HG02610 (cell line): ENCODE measurements at regions not wholly inside any gene's neighbourhood (a gene's known extent, or its start where the extent isn't known, plus 50 kb on each side); places are given as distances from the start of the nearest gene placed in this dataset.

Experiments used
- ATAC-seq: cut with Tn5 transposase; IDR thresholded peaks from one replicate; pipeline ENCODE4 v1.9.1; 2021; ENCODE audit warnings: mild to moderate bottlenecking, moderate library complexity; ENCODE audit not compliant: unreplicated experiment

DNA sequence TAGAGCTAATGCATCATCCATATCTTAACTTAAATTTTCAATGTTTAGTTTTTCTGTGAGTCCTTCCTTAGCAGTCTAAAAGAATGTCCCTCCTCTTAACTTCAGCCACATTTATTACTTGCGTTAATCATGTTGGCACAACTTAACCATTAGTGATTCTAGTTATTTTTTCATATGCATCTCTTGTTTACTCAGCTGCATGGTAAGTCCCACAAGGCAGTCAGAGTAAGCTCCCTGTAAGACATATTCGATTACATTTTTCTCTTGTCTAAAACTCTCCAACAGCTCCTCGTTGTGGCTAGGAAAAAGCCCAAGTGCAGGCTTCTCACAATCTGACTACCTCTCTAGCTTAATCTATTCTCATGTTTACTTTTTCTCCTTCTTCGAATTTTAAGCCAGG, 2045.3 kb upstream of the PIK3C3 start:
- no peak for ATAC-seq

DNA sequence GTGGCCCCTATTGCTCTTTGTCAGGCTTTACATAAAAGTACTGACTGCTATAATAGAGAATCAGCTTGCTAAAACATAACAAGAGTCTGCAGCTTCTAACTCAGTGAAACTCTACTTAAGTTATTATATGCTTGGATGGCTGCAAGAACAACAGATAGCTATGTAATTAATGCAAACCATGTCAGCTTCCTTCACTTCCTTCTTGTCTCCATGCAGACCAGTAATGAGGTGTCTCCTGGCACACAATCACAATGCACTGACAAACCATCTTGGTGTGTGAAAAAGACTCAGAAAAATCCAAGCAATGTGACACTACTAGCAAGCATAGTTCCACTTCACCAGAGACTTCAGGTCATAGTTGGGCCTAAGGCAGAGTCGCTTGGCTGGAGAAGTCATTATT, 2068.9 kb upstream of the PIK3C3 start:
- ATAC-seq = no peak

DNA sequence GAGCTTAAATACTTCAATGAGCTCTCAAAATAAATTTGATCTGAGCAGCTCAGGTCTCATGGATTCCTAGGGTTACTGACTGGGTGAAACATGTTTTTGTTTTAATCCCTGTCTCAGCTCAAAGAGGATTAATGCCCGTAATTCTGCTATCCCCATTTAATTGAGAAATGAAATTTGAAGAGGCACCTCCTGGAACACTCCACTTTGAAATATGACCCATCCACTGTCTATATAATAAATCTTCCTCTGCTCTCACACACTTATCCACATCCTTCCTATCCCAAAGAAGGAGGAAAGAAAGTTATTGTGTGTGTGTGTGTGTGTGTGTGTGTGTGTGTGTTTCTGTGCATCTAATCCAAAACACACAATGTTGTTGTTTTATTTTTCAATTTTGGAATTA, 2082.4 kb upstream of the PIK3C3 start:
- ATAC-seq = no peak

DNA sequence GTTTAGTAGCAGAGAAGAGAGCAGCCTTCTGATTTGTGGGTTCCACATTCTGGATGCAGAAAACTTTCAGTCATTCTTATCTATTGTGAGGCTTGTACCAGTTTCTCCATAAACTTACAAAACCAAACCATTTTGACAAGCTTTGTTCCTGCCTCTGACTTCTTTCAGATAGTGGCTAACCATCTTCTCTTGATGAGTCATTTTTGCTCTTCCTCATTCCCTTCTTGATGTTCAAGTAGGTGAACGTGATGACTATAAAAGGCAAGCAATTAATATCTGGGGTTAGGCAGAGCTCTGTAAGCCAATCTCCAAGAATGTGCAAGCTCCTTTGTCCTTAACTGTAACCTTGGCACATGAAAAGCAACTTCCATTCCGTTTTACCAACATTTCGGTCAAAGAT, 2083.1 kb upstream of the PIK3C3 start:
- ATAC-seq = no peak

DNA sequence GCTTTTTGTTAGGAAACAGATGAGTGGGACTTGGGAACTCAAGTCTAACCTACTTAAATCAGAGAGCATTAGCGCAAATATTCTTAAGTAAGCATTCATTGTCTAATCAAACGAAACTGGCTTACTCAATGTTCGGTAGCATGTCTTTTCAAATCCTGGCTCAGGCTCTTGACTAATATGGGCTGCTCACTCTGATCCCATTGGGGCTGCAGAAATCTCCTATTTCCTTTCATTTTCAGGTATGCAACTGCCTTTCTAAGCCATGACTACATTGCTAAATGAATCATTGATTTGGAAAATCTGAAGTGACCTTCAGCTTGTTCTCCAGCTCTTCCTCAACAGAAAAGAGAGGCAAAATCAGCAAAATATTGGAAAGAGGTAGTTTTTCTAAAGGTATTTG, 2084.4 kb upstream of the PIK3C3 start:
- no peak for ATAC-seq

DNA sequence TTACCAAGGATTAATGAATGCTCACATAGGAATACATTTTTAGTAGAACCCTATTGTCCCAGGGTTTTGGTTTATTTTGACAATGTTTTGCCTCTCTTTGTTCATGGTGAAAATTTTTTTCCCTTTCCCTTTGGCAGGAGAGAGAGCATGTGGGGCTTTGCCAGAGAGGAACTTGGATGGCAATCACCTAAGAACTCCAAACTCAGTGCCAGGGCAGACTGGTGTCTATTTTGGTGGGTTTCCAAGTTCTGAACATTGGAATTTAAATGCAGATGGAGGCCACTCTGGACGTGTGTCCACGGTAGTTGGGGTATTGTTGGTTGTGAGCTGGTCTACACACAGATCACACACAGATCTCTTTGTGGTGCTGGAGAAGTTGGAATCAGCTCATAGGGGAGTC, 2091.1 kb upstream of the PIK3C3 start:
- ATAC-seq = no peak

DNA sequence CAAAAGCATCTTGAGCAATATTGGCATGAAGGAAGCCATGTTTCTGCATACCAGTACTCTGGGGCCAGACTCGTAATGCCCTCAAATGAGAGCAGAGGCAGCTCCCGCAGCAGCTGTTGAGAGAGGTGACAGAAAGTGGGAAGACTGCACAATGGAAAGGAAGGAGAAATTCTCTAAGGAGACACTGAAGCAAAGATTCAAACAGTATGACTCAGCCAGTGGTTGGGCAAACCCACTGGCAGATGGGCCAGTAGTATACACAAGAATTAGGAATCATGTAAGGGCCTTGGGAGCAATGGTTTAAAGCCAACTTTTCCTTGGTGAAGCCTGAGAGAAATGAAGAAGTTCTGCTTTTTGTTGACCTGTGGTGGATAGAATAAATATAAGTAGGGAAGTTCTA, 2092.7 kb upstream of the PIK3C3 start:
- ATAC-seq = no peak

DNA sequence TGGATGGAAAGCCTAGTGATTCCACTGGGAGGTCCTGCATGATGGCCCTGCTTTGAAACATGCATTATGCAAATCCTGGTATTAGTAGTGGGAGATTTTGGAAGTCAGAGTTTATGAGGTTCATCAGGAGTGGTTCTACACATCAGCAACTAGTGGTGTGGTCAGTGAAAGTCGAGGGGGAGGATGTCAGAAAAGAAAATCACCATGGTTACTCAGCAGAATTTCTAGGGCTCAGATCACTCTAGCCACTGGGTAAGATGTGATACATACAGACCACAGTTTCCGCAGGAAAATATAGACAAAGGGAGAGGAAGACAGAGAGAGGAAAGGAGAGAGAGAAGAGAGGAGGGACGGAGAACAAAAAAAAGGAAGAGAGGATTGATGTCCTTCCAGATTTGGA, 2100.7 kb upstream of the PIK3C3 start:
- no peak for ATAC-seq

DNA sequence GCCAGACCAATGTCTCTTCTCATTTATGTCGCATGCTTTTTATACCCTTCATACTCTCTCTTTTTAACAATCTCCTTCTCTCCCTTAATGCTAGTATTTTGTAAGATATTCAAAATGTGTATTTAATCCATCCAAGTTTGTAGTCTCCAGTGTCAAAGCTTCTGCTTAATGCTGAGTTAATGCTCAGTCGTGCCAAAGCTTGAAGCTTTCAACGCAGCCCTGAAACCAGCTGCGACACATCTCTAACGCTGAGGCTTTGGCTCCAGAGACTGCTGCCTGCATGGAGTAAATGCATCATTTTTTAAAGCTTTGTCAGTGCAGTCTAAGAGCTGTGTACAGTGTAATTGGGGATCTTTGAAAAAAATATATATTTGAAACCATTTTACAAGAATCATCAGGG, 2108.8 kb upstream of the PIK3C3 start:
- ATAC-seq = no peak

DNA sequence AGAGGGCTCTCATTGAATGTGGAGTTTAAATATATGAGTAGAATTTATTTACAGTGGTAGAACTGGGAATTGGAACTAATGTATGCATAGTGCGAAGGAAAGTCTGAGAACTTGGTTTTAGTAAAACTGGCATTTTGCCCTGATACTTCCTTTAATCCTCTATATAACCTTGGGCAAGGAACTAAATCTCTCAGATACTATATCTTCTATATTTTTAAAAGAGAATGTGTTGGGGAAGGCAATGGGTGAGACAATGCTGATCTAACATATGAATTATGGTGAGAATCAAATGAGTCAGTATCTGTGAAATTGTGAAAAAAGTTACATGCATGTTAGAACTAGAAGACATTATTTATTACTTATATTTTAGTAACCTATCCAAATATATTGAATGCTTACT, 2109.4 kb upstream of the PIK3C3 start:
- ATAC-seq = no peak

DNA sequence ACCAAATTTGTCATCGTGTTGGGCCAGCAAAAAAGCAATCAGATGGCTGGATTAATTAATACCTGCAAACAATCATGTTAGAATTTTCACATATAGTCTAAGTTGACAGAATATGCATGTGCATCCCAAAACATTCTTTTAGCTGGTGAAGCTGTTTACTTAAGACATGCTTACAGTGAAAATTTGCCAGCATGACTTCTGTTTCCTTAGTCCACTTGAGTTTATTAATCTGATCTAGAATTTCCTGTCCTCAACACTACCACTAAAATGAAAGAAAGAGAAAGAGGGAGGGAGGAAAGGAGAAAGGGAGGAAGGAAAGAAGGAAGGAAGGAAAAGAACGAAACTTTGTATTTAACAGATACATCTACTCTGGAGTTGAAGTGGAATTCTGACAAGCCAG, 2109.9 kb upstream of the PIK3C3 start:
- no peak for ATAC-seq

DNA sequence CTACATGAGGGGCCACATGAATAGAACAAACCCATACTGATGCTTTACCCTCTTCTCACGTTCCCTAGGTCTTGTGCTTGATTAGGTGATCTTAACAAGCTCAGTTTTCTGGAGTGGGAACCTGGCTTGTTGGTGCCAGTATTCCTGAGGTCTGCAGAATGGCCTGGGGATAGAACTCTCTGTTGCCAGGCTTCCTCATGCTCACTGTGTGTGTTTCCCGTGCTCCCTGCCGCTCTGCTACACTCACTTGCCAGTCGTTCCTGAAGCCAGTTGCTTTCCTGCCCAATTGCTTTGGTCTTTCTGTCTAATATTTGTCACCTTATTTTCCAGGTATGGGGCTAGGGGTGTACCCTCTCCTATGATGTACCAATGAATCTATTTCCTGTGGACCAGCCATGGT, 2111.5 kb upstream of the PIK3C3 start:
- ATAC-seq = no peak

DNA sequence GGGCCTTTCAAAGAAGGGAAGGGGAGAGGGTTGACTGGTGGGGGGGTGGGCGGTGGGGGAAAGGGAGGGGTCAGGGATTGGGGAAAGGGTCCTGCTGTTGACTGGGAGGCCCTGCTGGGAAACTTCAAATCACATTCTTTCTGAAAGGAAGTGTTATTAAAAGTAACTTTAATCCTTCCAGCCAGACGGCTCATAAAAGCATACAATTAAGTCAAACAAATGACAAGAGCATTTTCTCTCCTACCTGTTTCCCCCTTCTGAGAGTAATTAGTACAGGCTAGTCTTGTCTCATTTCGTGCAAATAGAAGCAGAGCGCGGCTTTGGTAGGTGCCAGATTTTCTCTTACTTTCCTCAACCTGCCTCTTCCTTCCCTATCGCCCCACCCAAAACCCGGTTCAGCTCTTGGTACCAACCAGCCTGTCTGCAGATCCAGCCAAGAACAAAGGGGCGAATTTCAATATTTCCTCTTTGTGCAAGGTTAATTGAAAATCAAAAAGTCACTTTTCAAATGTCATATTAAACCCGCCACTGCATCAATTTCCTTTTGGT, 2112.6 kb upstream of the PIK3C3 start:
- no peak for ATAC-seq

DNA sequence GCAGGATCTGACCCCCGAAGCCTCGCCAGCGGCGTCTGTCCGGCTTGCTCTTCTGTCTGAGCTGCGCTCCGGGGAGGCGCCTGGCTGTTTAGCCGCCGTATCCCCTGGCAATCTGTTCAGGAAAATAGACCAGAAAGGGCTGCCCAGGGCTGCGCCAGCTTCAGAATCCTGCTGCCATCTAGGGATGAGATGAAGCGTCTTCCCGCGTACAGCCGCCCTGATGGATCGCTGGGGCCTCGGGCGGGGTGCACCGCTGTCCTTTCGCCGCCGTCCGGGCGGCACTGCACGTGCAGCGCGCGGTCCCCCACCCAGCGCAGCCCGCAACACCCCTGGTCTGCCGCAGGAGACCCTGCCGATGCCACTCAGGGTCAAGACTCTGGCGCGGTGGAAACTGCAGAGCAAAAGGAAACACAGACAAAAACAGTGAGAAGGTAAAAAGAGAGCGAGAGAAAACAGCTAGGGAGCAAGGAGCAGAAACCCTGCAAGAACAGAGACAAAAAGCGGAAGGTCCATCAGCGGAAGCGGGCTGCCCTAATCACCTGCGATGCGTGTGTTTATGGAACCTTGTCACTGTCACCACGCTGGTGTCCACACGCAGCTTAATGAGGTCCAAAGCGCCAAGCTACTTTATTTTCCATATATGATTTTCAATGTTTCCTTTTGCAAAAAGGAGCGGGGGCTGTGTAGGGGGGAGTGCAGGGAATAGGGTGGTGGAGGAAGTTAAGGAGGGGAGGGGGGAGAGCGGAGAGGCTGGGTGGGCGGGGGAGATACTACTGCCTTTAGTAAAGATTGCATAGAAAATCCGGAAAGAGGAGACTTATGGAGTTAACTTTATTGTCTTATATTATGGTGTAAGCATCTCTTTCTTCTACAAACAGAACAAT, 2113.3 kb upstream of the PIK3C3 start:
- ATAC-seq = no peak

DNA sequence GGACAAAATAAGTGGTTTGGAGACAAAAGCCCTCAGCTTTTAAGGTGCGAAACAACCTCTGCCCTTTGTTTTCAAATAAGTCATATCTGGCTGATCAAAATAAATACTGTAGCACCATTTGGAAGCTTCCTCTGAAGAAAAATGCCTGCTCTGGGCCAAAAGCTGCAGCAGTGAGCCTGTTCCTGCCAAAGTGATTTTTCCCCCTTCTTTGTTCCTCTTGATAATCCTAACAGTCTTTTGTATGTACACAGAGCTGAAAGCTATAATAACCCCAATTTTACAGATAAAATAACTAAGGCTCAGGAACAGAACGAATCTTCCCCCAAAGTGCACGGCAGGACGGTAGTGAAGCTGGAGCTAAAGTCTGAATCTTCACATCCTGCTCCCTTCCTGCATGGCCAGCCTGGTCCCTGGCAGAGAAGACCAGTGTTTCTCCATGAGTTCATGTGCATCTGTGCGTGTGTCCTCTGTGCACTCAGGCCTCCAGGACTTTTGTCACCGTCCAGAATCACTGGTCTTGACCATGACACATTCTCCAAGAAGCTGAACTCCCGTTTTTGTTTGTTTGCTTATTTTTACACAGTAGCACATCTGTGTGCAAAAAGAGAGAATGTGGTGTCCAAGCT, 2114.1 kb upstream of the PIK3C3 start:
- ATAC-seq = no peak

DNA sequence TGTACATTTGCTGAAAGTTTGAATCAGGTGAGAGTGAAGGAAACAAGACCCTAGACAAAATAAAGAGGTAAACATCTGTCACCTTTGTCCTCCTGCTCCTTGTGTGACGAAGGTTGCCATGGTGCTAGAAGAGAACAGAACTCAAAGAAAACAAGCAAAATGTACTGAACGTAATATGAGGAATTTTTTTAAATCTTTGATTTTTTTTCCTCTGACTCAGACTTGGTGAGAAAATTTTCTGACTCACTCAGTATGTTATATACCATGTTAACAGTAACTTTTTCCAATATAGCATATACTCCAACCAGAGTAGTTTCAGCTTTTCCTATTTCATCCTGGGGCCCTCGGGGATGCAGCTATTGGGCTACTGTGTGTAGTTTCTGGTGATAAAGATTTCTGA, 2114.6 kb upstream of the PIK3C3 start:
- ATAC-seq = no peak

DNA sequence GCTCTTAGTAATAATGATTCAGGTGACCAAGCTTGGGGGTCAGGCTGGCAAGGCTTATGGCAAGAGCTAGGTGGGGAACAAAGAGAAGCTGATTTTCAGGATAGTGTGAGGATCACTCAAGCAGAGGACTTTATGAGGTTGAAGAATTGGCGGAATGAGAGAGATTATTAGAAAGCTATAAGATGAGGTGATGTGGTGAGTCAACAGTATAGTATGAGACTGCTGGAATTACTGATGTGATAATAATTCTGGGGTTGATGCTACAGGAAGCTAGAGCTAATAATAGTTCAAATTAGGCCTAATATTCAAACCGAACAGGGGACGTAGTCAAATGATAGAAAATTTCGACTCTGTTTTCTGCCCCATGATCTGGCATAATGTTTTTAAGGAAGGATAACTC, 2115.3 kb upstream of the PIK3C3 start:
- no peak for ATAC-seq

DNA sequence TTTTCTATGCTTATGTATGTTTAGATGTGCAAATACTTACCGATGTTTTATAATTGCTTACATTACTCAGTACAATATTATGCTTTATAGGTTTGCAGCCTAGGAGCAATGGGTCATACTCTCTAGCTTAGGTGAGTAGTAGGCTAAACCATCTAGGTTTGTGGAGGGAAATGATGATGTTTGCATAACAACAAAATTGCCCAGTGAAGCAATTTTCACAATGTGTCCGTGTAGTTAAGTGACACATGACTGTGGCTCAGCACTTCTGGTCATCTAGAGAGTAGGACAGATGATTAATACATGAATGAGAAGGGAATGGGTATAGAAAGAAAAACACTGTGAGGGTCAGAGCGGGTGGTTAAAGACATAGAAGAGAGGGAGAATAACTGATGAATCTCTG, 2116.2 kb upstream of the PIK3C3 start:
- ATAC-seq = no peak

DNA sequence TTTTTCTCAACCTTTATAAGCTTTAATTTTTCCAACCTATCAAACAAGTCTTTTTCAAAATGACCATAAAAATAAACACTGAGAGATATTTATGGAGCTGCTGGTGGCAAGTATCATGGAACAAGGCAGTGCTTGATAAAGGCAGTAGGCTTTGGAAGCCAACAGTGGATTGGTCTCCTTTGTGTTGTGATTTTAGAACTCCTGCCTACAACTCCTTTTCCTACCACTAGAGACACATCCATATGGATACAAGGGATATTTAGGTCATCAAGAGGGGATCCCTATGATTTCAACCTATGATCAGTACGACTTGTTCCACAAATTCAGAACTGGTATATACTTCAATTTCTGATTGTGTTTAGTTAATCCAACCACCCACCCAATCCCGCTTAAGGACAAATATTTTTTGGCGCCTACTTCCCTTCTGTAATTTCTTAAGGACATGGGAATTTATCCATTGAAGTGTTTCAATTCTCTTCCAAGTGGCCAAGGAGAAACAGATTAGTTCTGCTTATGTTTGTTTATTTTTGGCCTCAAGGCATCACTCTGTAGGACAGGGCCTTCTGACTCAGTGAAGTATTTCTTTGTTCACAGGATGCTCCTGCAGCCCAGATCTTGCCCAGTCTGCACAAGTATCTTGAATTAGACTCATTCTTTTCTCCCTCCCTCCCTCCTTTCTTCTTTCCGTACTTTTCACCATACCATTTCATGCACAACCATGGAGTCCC, 2119.6 kb upstream of the PIK3C3 start:
- no peak for ATAC-seq

DNA sequence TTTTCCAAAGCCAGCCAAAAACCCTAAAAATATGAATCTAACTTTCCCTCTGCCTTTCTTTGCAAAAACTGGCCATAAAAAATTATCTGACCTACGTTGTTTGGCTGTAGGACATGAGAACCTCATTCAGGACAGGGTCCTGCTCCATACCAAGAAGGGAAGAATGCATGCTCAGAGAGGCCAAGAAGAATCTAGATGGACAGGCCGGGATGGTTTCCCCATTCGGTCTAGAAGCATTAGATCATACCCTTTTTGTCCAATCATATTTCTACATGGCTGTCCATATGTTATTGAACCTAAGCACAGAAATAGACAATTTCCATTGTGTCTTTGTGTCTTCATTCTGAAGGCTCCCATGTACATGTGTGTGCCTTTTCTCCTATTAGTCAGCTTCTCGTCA, 2120.4 kb upstream of the PIK3C3 start:
- ATAC-seq = no peak

DNA sequence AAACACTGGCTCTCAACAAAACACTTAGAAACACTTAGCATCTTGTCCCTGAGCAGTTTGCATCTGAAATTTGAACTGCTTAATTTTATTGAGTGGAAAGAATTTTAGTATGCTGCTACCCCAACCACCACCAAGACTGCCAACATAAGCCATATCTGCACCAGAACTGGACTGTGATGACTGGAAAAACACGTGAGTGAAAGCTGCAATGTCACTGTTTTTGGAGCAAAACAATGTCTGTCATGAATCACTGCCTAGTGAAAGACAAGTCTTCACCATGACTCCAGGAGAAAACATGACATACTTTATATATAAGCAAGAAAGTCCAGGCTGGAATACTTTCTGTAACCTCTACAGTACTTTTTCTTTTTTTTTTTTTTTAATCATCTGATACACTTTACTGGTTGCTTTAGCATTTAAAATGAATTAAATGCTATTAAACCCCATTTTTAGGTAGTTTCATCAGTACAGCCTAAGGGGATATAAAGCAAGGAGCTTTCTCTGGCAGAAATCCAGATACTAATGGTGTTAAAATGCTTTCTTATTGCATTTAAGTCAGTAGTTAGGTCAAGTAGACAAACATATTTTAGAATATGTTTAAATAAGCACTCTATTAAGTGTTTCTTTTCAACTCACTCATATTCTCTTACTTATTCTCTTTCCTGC, 2129.4 kb upstream of the PIK3C3 start:
- ATAC-seq = no peak
